PC-3 (cell line): ENCODE measurements at regions not wholly inside any gene's neighbourhood (a gene's known extent, or its start where the extent isn't known, plus 50 kb on each side); places are given as distances from the start of the nearest gene placed in this dataset.
"Not testable (repeated sequence)": the region's sequence is repeated elsewhere in the genome, so short reads cannot be mapped to it uniquely, and the experiment has no call there.

Experiments
- ATAC-seq: fragments of 200-7000 bp; cut with Tn5 transposase; 2 replicates; pipeline ENCODE4 v1.9.1; 2020; ENCODE audit warnings: mild to moderate bottlenecking, moderate library complexity
- BruUV-seq: library from RNA; stranded (reverse); fragments of 400-500 nt; replicated peaks from 2 replicates; lab custom pipeline; 2021; lab: Mats Ljungman, UMichigan
- CTCF ChIA-PET: fragments of 300-600 bp; sonication (Branson Sonifier 250); formaldehyde crosslinking; loops from one replicate; lab custom pipeline; 2022; ENCODE audit warnings: antibody characterized with exemption; lab: Charles Lee
- POLR2A ChIA-PET: fragments of 300-600 bp; sonication (Branson Sonifier 250); formaldehyde crosslinking; loops from one replicate; lab custom pipeline; 2022; ENCODE audit warnings: antibody characterized with exemption; ENCODE audit not compliant: unreplicated experiment; lab: Charles Lee
- DNase-seq: peaks from one replicate; pipeline ENCODE4 v3.0.0-alpha.2; 2015
- H2AFZ ChIP-seq: fragments of 300-600 bp; sonication (generic); 2 replicates; pipeline ENCODE4 v1.6.0; 2016; ENCODE audit warnings: antibody characterized with exemption, low read length
- H3F3A ChIP-seq: fragments of 300-600 bp; sonication (generic); one replicate; pipeline ENCODE4 v1.6.0; 2017; ENCODE audit warnings: antibody characterized with exemption, low read length, control low read depth, mild to moderate bottlenecking; ENCODE audit not compliant: unreplicated experiment
- H3K27ac ChIP-seq: fragments of 300-600 bp; sonication (generic); 2 replicates; pipeline ENCODE4 v1.5.1; 2016; ENCODE audit warnings: mild to moderate bottlenecking, low read length
- H3K27me3 ChIP-seq: fragments of 300-600 bp; sonication (generic); 2 replicates; pipeline ENCODE4 v1.6.1; 2016; ENCODE audit warnings: low read length, mixed read lengths
- H3K36me3 ChIP-seq: fragments of 300-600 bp; sonication (generic); 2 replicates; pipeline ENCODE4 v1.6.1; 2016; ENCODE audit warnings: low read depth, mixed run types, low read length, mixed read lengths
- H3K4me1 ChIP-seq: fragments of 300-600 bp; sonication (generic); 2 replicates; pipeline ENCODE4 v1.5.1; 2016; ENCODE audit warnings: low read length; ENCODE audit not compliant: insufficient read depth
- H3K4me2 ChIP-seq: fragments of 300-600 bp; sonication (generic); 2 replicates; pipeline ENCODE4 v1.6.0; 2016; ENCODE audit warnings: low read length
- H3K4me3 ChIP-seq: fragments of 300-600 bp; sonication (generic); 2 replicates; pipeline ENCODE4 v1.5.1; 2016; ENCODE audit warnings: mild to moderate bottlenecking, low read length, mixed read lengths
- H3K79me2 ChIP-seq: fragments of 300-600 bp; sonication (generic); 2 replicates; pipeline ENCODE4 v1.6.1; 2017; ENCODE audit warnings: low read length, mixed read lengths
- H3K9ac ChIP-seq: fragments of 300-600 bp; sonication (generic); 2 replicates; pipeline ENCODE4 v1.6.0; 2016; ENCODE audit warnings: mild to moderate bottlenecking, low read length
- H3K9me2 ChIP-seq: fragments of 300-600 bp; sonication (generic); replicated peaks from 2 replicates; pipeline ENCODE4 v1.6.1; 2016; ENCODE audit warnings: mixed run types, low read length, mixed read lengths
- H3K9me3 ChIP-seq: fragments of 300-600 bp; sonication (generic); 2 replicates; pipeline ENCODE4 v1.6.1; 2016; ENCODE audit warnings: low read length, mixed read lengths
- H4K20me1 ChIP-seq: fragments of 300-600 bp; sonication (generic); 2 replicates; pipeline ENCODE4 v1.6.1; 2016; ENCODE audit warnings: low read length, mixed read lengths
- CTCF ChIP-seq: fragments of 300-600 bp; sonication (generic); conservative IDR thresholded peaks from 2 replicates; pipeline ENCODE4 v1.5.1; 2017; ENCODE audit warnings: antibody characterized with exemption, low read depth, mild to moderate bottlenecking, low read length
- EZH2 ChIP-seq: fragments of 300-600 bp; sonication (generic); IDR thresholded peaks from one replicate; pipeline ENCODE4 v1.6.1; 2017; ENCODE audit warnings: antibody characterized with exemption, mild to moderate bottlenecking, low read length; ENCODE audit not compliant: unreplicated experiment
- EZH2phosphoT487 ChIP-seq: fragments of 300-600 bp; sonication (generic); IDR thresholded peaks from 2 replicates; pipeline ENCODE4 v1.6.1; 2018; ENCODE audit warnings: mild to moderate bottlenecking, antibody characterized with exemption, low read length, borderline replicate concordance
- intact Hi-C: fragments of 100-400 bp; cut with micrococcal nuclease; formaldehyde crosslinking; loops from 2 replicates; pipeline ENCODE4 v1.9.0; 2023

- Histone ChIP-seq H3K9ac (no peak overlapping the region), H3K4me1 (peaks cover 6% of the 10 kb centered on the region; the same call in 1 of the 2 replicates), H3K27me3 (no peaks in the 10 kb centered on the region), H3K4me3 (no peak overlapping the region), H3F3A (no peaks in the 10 kb centered on the region), H3K9me2 (no peaks in the 10 kb centered on the region), H3K79me2 (no peaks in the 10 kb centered on the region), H2AFZ (no peak overlapping the region), H3K9me3 (no peaks in the 10 kb centered on the region), H3K36me3 (no peaks in the 10 kb centered on the region), H3K27ac (no peak overlapping the region), H3K4me2 (no peak overlapping the region), H4K20me1 (no peaks in the 10 kb centered on the region)
- DNase-seq (peak; percentile 56), ATAC-seq (no peak)
- no TSS peak for BruUV-seq
- TF ChIP-seq CTCF (no peak), EZH2phosphoT487 (no peak), EZH2 (no peak)
- intact Hi-C loops = no loop called here
- ChIA-PET CTCF (no interaction called here), POLR2A (no interaction called here)
Observed at GRCh38 chr3:124363476-124363875, 366.8 kb upstream of the UMPS start.

GRCh38 chr3:124364317-124365020, 365.8 kb upstream of the UMPS start:
- no peak overlapping the region for H2AFZ ChIP-seq
- H3K27ac ChIP-seq = no peak overlapping the region
- POLR2A ChIA-PET = no interaction called here
- ATAC-seq = no peak
- H3K9me2 ChIP-seq = no peaks in the 10 kb centered on the region
- no peaks in the 10 kb centered on the region for H3F3A ChIP-seq
- intact Hi-C loops = no loop called here
- no peaks in the 10 kb centered on the region for H3K36me3 ChIP-seq
- H3K4me2 ChIP-seq = no peak overlapping the region
- no peak overlapping the region for H3K9ac ChIP-seq
- BruUV-seq = no TSS peak
- H3K79me2 ChIP-seq = no peaks in the 10 kb centered on the region
- no peaks in the 10 kb centered on the region for H4K20me1 ChIP-seq
- DNase-seq = no peak
- CTCF ChIA-PET = no interaction called here
- no peak overlapping the region for H3K4me3 ChIP-seq
- no peaks in the 10 kb centered on the region for H3K9me3 ChIP-seq
- TF ChIP-seq CTCF = no peak
- no peak for TF ChIP-seq EZH2
- no peak for TF ChIP-seq EZH2phosphoT487
- H3K4me1 ChIP-seq = peaks cover 6% of the 10 kb centered on the region; the same call in 1 of the 2 replicates
- no peaks in the 10 kb centered on the region for H3K27me3 ChIP-seq

- H3K27me3 ChIP-seq, H3K9me2 ChIP-seq, ATAC-seq, H3K4me3 ChIP-seq, BruUV-seq, H3K4me2 ChIP-seq, POLR2A ChIA-PET, H4K20me1 ChIP-seq, H2AFZ ChIP-seq, CTCF ChIA-PET, intact Hi-C loops, H3K9ac ChIP-seq, H3K9me3 ChIP-seq, H3K36me3 ChIP-seq, DNase-seq, H3K4me1 ChIP-seq, H3F3A ChIP-seq, H3K27ac ChIP-seq, H3K79me2 ChIP-seq: not testable (repeated sequence)
Observed at GRCh38 chr3:124366655-124367054, 363.6 kb upstream of the UMPS start.
